ENCODE measurements at regions not wholly inside any gene's neighbourhood (a gene's known extent, or its start where the extent isn't known, plus 50 kb on each side); places are given as distances from the start of the nearest gene placed in this dataset.
"Not testable (repeated sequence)": the region's sequence is repeated elsewhere in the genome, so short reads cannot be mapped to it uniquely, and the experiment has no call there.

DNA sequence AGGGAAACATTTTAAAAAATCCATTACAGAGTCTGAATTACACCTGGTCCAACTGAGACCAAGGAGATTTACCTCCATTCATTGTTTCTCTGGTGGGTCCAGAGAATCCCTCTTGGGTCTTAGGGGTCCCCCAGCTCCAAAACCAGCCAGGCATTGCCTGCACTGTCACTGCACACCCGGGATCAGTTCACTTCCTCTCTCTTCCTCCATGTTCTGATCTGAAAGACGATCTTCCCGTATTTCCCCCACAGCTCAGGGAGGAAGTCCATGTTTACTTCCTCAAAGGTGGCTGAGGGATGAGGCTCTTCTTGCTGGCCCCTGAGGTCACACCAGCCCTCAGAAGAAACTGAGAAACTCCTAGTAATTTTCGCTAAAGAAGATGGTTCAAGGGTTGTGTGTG is 159.7 kb downstream of the BMP7 start:
- no peaks in the 10 kb centered on the region for H3K36me3 ChIP-seq (ENCODE audit: control insufficient read depth in 2 of 2, insufficient read depth in 2 of 2, low read length in 2 of 2)
- H3K9ac ChIP-seq (ENCODE audit: low read depth in 1 of 2, low read length in 2 of 2) = no peak overlapping the region
- no peaks in the 10 kb centered on the region for H3K9me3 ChIP-seq (ENCODE audit: control insufficient read depth in 2 of 2, low read length in 2 of 2)
- no peak overlapping the region for H3K4me3 ChIP-seq (ENCODE audit: low read length in 2 of 2)
- no peak overlapping the region for H3K27ac ChIP-seq (ENCODE audit: low read depth in 2 of 2, low read length in 2 of 2)
- H3K4me1 ChIP-seq (ENCODE audit: control insufficient read depth in 2 of 2, insufficient read depth in 2 of 2, low read length in 2 of 2) = peaks cover 0 to 5% of the 10 kb centered on the region in 2 donors
- peaks cover 3 to 4% of the 10 kb centered on the region in 2 donors for H3K27me3 ChIP-seq (ENCODE audit: control insufficient read depth in 2 of 2, insufficient read depth in 2 of 2, low read length in 2 of 2)

DNA sequence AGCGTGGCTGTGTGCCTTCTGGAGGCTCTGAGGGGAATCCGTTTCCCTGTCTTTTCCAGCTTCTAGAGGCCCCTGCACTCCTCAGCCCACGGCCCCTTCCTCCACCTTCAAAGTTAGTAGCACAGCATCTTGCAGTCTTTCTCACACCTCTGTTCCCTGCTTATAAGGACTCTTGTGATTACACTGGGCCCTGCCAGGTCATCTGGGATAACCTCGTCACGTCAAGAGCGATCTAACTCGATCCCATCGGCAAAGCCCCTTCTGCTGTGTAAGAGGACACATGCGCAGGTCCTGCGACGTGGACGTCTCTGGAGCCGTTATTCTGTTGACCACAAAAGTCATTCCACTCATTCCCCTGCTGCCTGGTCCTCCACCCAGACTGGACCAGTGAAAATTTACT is 159.2 kb downstream of the BMP7 start:
- H3K4me3 ChIP-seq (ENCODE audit: low read length in 2 of 2) = no peak overlapping the region

GRCh38 chr20:57108218-57108617 is 158.2 kb downstream of the BMP7 start:
- Histone ChIP-seq H3K27me3 (ENCODE audit: control insufficient read depth in 2 of 2, insufficient read depth in 2 of 2, low read length in 2 of 2) (peaks cover 3 to 4% of the 10 kb centered on the region in 2 donors), H3K9ac (ENCODE audit: low read depth in 1 of 2, low read length in 2 of 2) (no peak overlapping the region), H3K4me3 (ENCODE audit: low read length in 2 of 2) (no peak overlapping the region), H3K36me3 (ENCODE audit: control insufficient read depth in 2 of 2, insufficient read depth in 2 of 2, low read length in 2 of 2) (no peaks in the 10 kb centered on the region), H3K9me3 (ENCODE audit: control insufficient read depth in 2 of 2, low read length in 2 of 2) (no peaks in the 10 kb centered on the region), H3K27ac (ENCODE audit: low read depth in 2 of 2, low read length in 2 of 2) (no peak overlapping the region), H3K4me1 (ENCODE audit: control insufficient read depth in 2 of 2, insufficient read depth in 2 of 2, low read length in 2 of 2) (peaks cover 0 to 5% of the 10 kb centered on the region in 2 donors)

More for the DNA sequence above, 159.2 kb downstream of the BMP7 start:
- Histone ChIP-seq H3K4me1 (ENCODE audit: control insufficient read depth in 2 of 2, insufficient read depth in 2 of 2, low read length in 2 of 2) (peaks cover 0 to 5% of the 10 kb centered on the region in 2 donors), H3K9ac (ENCODE audit: low read depth in 1 of 2, low read length in 2 of 2) (no peak overlapping the region), H3K27me3 (ENCODE audit: control insufficient read depth in 2 of 2, insufficient read depth in 2 of 2, low read length in 2 of 2) (peaks cover 3 to 4% of the 10 kb centered on the region in 2 donors), H3K36me3 (ENCODE audit: control insufficient read depth in 2 of 2, insufficient read depth in 2 of 2, low read length in 2 of 2) (no peaks in the 10 kb centered on the region), H3K9me3 (ENCODE audit: control insufficient read depth in 2 of 2, low read length in 2 of 2) (no peaks in the 10 kb centered on the region), H3K27ac (ENCODE audit: low read depth in 2 of 2, low read length in 2 of 2) (no peak overlapping the region)

DNA sequence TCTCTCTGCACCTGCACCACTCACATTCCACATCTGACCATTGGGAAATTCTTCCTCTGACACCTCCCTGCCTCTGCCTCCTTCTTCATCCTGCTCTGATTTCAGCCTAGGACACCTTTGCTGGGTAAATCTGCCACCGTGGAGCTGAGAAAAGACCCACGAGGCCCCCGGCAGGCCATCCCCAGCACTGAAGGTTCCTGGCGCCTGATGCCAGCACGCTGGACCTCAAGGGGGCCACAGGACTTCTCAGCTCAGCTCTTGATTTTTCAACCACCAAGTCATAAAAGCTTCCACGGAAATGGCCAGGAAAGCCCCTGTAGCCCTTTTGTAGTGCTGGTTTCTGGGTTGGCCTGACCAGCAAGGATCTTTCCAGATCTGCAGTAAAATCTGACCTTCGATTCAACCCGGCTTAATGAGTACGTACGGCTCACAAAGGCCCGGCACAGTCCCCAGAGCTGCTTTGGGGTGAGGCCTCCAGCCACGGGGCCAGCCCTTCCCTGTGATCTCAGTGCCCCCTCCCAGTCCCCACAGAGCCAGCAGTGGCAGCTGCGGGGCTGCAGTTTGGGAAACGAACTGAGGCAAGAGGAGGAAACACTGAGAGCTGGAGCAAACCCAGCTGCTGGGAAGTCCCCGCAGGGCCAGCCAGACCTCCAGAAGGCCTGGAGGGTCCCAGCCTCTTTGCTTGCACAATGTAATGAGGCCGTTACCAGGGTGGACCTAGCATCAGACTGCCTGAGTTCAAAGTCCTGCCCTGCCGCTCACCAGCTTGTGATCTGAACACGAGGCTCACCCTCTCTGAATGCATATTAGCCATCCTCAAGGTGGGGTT is 157.5 kb downstream of the BMP7 start:
- Histone ChIP-seq H3K9me3 (ENCODE audit: control insufficient read depth in 2 of 2, low read length in 2 of 2) (no peaks in the 10 kb centered on the region), H3K4me1 (ENCODE audit: control insufficient read depth in 2 of 2, insufficient read depth in 2 of 2, low read length in 2 of 2) (peaks cover 0 to 5% of the 10 kb centered on the region in 2 donors), H3K36me3 (ENCODE audit: control insufficient read depth in 2 of 2, insufficient read depth in 2 of 2, low read length in 2 of 2) (no peaks in the 10 kb centered on the region), H3K27me3 (ENCODE audit: control insufficient read depth in 2 of 2, insufficient read depth in 2 of 2, low read length in 2 of 2) (peaks cover 3 to 4% of the 10 kb centered on the region in 2 donors), H3K4me3 (ENCODE audit: low read length in 2 of 2) (no peak overlapping the region), H3K9ac (ENCODE audit: low read depth in 1 of 2, low read length in 2 of 2) (no peak overlapping the region), H3K27ac (ENCODE audit: low read depth in 2 of 2, low read length in 2 of 2) (no peak overlapping the region)

- Histone ChIP-seq H3K9me3 (ENCODE audit: control insufficient read depth in 2 of 2, low read length in 2 of 2) (no peaks in the 10 kb centered on the region), H3K4me1 (ENCODE audit: control insufficient read depth in 2 of 2, insufficient read depth in 2 of 2, low read length in 2 of 2) (peaks cover 0 to 5% of the 10 kb centered on the region in 2 donors), H3K9ac (ENCODE audit: low read depth in 1 of 2, low read length in 2 of 2) (no peak overlapping the region), H3K4me3 (ENCODE audit: low read length in 2 of 2) (no peak overlapping the region), H3K27me3 (ENCODE audit: control insufficient read depth in 2 of 2, insufficient read depth in 2 of 2, low read length in 2 of 2) (peaks cover 2 to 3% of the 10 kb centered on the region in 2 donors), H3K27ac (ENCODE audit: low read depth in 2 of 2, low read length in 2 of 2) (no peak overlapping the region), H3K36me3 (ENCODE audit: control insufficient read depth in 2 of 2, insufficient read depth in 2 of 2, low read length in 2 of 2) (no peaks in the 10 kb centered on the region)
Measured at GRCh38 chr20:57109571-57109953, 156.9 kb downstream of the BMP7 start.

DNA sequence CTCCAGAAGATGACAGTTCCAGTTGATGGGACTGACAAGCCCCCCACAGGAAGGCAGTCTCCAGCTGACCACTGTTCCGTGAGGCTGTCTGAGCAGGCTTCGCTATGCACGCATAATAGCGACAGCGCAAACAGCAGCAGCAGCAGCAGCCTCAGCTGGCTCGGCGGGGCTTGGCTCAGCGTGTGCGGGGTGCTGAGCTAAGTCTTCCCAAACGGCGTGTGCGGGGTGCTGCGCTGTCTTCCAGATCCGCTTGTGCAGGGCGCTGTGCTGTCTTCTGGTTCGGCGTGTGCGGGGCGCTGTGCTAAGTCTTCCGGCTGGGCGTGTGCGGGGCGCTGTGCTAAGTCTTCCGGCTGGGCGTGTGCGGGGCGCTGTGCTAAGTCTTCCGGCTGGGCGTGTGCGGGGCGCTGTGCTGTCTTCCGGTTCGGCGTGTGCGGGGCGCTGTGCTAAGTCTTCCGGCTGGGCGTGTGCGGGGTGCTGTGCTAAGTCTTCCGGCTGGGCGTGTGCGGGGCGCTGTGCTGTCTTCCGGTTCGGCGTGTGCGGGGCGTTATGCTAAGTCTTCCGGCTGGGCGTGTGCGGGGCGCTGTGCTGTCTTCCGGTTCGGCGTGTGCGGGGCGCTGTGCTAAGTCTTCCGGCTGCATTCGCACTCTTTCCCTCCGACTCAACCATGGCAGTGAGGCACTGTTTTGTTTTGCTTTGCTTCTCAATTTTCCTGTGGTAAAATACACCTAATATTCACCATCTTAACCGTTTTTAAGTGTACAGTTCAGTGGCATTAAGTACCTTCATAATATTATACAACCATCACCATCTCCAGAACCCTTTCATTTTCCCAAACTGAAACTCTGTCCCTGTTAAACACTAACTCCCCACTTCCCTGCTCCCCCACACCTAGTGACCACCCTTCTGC is 156.1 kb downstream of the BMP7 start:
- H3K27ac ChIP-seq (ENCODE audit: low read depth in 2 of 2, low read length in 2 of 2); H3K4me3 ChIP-seq (ENCODE audit: low read length in 2 of 2); H3K27me3 ChIP-seq (ENCODE audit: control insufficient read depth in 2 of 2, insufficient read depth in 2 of 2, low read length in 2 of 2); H3K9ac ChIP-seq (ENCODE audit: low read depth in 1 of 2, low read length in 2 of 2); H3K36me3 ChIP-seq (ENCODE audit: control insufficient read depth in 2 of 2, insufficient read depth in 2 of 2, low read length in 2 of 2); H3K9me3 ChIP-seq (ENCODE audit: control insufficient read depth in 2 of 2, low read length in 2 of 2); H3K4me1 ChIP-seq (ENCODE audit: control insufficient read depth in 2 of 2, insufficient read depth in 2 of 2, low read length in 2 of 2): not testable (repeated sequence)

DNA sequence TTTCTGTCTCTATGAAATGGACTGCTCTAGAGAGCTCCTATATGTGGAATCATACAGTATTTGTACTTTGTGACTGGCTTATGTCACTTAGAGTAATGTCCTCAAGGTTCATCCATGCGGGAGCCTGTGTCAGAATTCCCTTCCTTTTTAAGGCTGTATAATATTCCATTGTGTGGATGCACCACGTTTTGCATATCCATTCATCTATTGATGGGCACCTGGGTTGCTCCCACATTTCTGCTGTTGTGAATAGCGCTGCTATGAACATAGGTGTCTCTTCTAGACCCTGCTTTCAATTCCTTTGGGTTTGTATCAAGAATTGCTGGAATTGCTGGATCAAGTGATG is 155.4 kb downstream of the BMP7 start:
- H3K27ac ChIP-seq (ENCODE audit: low read depth in 2 of 2, low read length in 2 of 2) = no peak overlapping the region
- H3K4me1 ChIP-seq (ENCODE audit: control insufficient read depth in 2 of 2, insufficient read depth in 2 of 2, low read length in 2 of 2) = peaks cover 0 to 5% of the 10 kb centered on the region in 2 donors
- H3K4me3 ChIP-seq (ENCODE audit: low read length in 2 of 2) = no peak overlapping the region
- H3K9me3 ChIP-seq (ENCODE audit: control insufficient read depth in 2 of 2, low read length in 2 of 2) = no peaks in the 10 kb centered on the region
- no peaks in the 10 kb centered on the region for H3K36me3 ChIP-seq (ENCODE audit: control insufficient read depth in 2 of 2, insufficient read depth in 2 of 2, low read length in 2 of 2)
- peaks cover 2 to 3% of the 10 kb centered on the region in 2 donors for H3K27me3 ChIP-seq (ENCODE audit: control insufficient read depth in 2 of 2, insufficient read depth in 2 of 2, low read length in 2 of 2)
- no peak overlapping the region for H3K9ac ChIP-seq (ENCODE audit: low read depth in 1 of 2, low read length in 2 of 2)

DNA sequence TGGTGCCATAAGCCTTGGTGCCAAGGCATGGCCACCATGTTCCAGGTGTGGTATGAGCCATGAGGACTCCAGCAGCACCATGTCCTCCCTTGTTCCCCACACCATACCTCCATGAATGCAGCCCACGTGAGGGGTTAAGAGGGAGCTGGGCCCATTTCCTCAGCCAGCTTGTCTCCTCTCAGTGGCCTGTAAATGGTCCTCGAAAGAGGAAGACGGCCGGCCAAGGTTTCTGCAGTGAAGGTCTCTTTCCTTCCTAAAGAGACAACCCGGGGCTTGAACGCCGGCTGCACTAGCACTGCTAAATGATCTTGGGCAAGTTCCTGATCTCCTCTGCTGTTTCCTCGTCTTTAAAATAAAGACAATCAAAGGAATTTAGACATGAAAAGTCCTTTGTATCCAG is 154.0 kb downstream of the BMP7 start:
- no peak overlapping the region for H3K4me3 ChIP-seq (ENCODE audit: low read length in 2 of 2)
- peaks cover 0 to 5% of the 10 kb centered on the region in 2 donors for H3K4me1 ChIP-seq (ENCODE audit: control insufficient read depth in 2 of 2, insufficient read depth in 2 of 2, low read length in 2 of 2)
- no peak overlapping the region for H3K27ac ChIP-seq (ENCODE audit: low read depth in 2 of 2, low read length in 2 of 2)
- no peaks in the 10 kb centered on the region for H3K27me3 ChIP-seq (ENCODE audit: control insufficient read depth in 2 of 2, insufficient read depth in 2 of 2, low read length in 2 of 2)
- no peaks in the 10 kb centered on the region for H3K36me3 ChIP-seq (ENCODE audit: control insufficient read depth in 2 of 2, insufficient read depth in 2 of 2, low read length in 2 of 2)
- no peaks in the 10 kb centered on the region for H3K9me3 ChIP-seq (ENCODE audit: control insufficient read depth in 2 of 2, low read length in 2 of 2)
- H3K9ac ChIP-seq (ENCODE audit: low read depth in 1 of 2, low read length in 2 of 2) = no peak overlapping the region

GRCh38 chr20:57114290-57115005 is 152.0 kb downstream of the BMP7 start:
- no peak overlapping the region for H3K27ac ChIP-seq (ENCODE audit: low read depth in 2 of 2, low read length in 2 of 2)
- H3K27me3 ChIP-seq (ENCODE audit: control insufficient read depth in 2 of 2, insufficient read depth in 2 of 2, low read length in 2 of 2) = no peaks in the 10 kb centered on the region
- no peak overlapping the region for H3K4me3 ChIP-seq (ENCODE audit: low read length in 2 of 2)
- no peak overlapping the region for H3K9ac ChIP-seq (ENCODE audit: low read depth in 1 of 2, low read length in 2 of 2)
- no peaks in the 10 kb centered on the region for H3K9me3 ChIP-seq (ENCODE audit: control insufficient read depth in 2 of 2, low read length in 2 of 2)
- H3K36me3 ChIP-seq (ENCODE audit: control insufficient read depth in 2 of 2, insufficient read depth in 2 of 2, low read length in 2 of 2) = no peaks in the 10 kb centered on the region
- peaks cover 0 to under 1% of the 10 kb centered on the region in 2 donors for H3K4me1 ChIP-seq (ENCODE audit: control insufficient read depth in 2 of 2, insufficient read depth in 2 of 2, low read length in 2 of 2)

- H3K9ac ChIP-seq (ENCODE audit: low read depth in 1 of 2, low read length in 2 of 2) = no peak overlapping the region
- no peaks in the 10 kb centered on the region for H3K4me1 ChIP-seq (ENCODE audit: control insufficient read depth in 2 of 2, insufficient read depth in 2 of 2, low read length in 2 of 2)
- no peaks in the 10 kb centered on the region for H3K36me3 ChIP-seq (ENCODE audit: control insufficient read depth in 2 of 2, insufficient read depth in 2 of 2, low read length in 2 of 2)
- no peaks in the 10 kb centered on the region for H3K27me3 ChIP-seq (ENCODE audit: control insufficient read depth in 2 of 2, insufficient read depth in 2 of 2, low read length in 2 of 2)
- no peaks in the 10 kb centered on the region for H3K9me3 ChIP-seq (ENCODE audit: control insufficient read depth in 2 of 2, low read length in 2 of 2)
- H3K4me3 ChIP-seq (ENCODE audit: low read length in 2 of 2) = no peak overlapping the region
- H3K27ac ChIP-seq (ENCODE audit: low read depth in 2 of 2, low read length in 2 of 2) = no peak overlapping the region
Measured at GRCh38 chr20:57117296-57117695, 149.1 kb downstream of the BMP7 start.

Measured in mucosa of rectum (tissue), 2 donors.